ENCODE measurements at regions not wholly inside any gene's neighbourhood (a gene's known extent, or its start where the extent isn't known, plus 50 kb on each side); places are given as distances from the start of the nearest gene placed in this dataset.

DNA sequence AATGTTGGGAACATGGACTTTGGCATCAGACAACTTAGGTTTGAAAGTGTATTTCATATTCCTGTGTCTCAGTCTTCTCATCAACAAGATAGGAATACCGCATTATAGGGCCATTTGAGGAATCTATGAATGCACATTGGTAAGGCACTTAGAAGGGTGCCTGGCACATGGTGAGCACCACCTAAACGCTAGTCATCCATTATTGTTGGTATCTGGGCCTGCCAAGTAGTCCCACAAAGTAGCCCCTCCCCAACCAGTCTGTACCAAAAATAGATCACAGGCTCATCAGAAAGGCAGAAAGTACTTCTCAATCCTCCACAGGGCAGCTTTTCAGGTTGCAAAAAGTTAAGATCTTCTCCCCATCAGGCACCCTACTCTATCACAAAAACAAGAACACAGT, 162.3 kb upstream of the KLF3 start (continued):
- TF ChIP-seq, protein P1, sequence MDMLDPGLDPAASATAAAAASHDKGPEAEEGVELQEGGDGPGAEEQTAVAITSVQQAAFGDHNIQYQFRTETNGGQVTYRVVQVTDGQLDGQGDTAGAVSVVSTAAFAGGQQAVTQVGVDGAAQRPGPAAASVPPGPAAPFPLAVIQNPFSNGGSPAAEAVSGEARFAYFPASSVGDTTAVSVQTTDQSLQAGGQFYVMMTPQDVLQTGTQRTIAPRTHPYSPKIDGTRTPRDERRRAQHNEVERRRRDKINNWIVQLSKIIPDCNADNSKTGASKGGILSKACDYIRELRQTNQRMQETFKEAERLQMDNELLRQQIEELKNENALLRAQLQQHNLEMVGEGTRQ (IDR thresholded peaks at IDR 0.05; ENCODE audit: low read length), result no peak
- TF ChIP-seq BRCA1 (IDR thresholded peaks at IDR 0.05; ENCODE audit: low read depth, low read length), result no peak
- TF ChIP-seq, protein P2, sequence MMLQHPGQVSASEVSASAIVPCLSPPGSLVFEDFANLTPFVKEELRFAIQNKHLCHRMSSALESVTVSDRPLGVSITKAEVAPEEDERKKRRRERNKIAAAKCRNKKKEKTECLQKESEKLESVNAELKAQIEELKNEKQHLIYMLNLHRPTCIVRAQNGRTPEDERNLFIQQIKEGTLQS (IDR thresholded peaks at IDR 0.05; ENCODE audit: insufficient read depth, low read depth, low read length), result no peak
- TF ChIP-seq SIX5 (IDR thresholded peaks at IDR 0.05; ENCODE audit: low read depth, low read length), result no peak
- no peak for TF ChIP-seq RBBP5 (IDR thresholded peaks at IDR 0.05; ENCODE audit: borderline replicate concordance, low read depth, low read length)
